Left lung (tissue), 4 donors: ENCODE measurements at regions not wholly inside any gene's neighbourhood (a gene's known extent, or its start where the extent isn't known, plus 50 kb on each side); places are given as distances from the start of the nearest gene placed in this dataset.
A peak's percentile ranks its signal among the peaks of the same experiment; 100 is the strongest.

Experiments
- ATAC-seq: fragments of 200-7000 bp; cut with Tn5 transposase; one replicate; pipeline ENCODE4 v1.9.1; 2020; ENCODE audit warnings: moderate library complexity
- DNase-seq, 4 donors: peaks; one replicate each; pipeline ENCODE4 v3.0.0-alpha.2; 2013 to 2020
- H3K27ac ChIP-seq, 2 donors: fragments of 200-600 bp; sonication (generic) in 1 of 2; one replicate each; pipeline versions ENCODE4 v1.5.0 to v1.8.0; 2020 to 2021
- H3K27me3 ChIP-seq, 2 donors: fragments of 200-600 bp; sonication (generic) in 1 of 2; one replicate each; pipeline versions ENCODE4 v1.5.0 to v1.8.0; 2020 to 2021
- H3K36me3 ChIP-seq, 2 donors: fragments of 200-600 bp; sonication (generic) in 1 of 2; one replicate each; pipeline versions ENCODE4 v1.5.0 to v1.8.0; 2020 to 2021
- H3K4me1 ChIP-seq, 2 donors: fragments of 200-600 bp; one replicate each; pipeline ENCODE4 v1.8.0; 2021
- H3K4me3 ChIP-seq, 2 donors: fragments of 200-600 bp; sonication (generic) in 1 of 2; one replicate each; pipeline versions ENCODE4 v1.5.0 to v1.8.0; 2020 to 2021; ENCODE audit warnings: mild to moderate bottlenecking in 1 of 2
- H3K9me3 ChIP-seq, 2 donors: fragments of 200-600 bp; sonication (generic) in 1 of 2; one replicate each; pipeline versions ENCODE4 v1.5.0 to v1.8.0; 2020 to 2021
- CTCF ChIP-seq, 2 donors: fragments of 200-600 bp; sonication (generic) in 1 of 2; IDR thresholded peaks; one replicate each; pipeline versions ENCODE4 v1.5.0 to v1.8.0; 2021; ENCODE audit warnings: antibody characterized with exemption in 2 of 2
- intact Hi-C, 2 donors: fragments of 100-400 bp; cut with DNase I; formaldehyde crosslinking; loops; one replicate each; pipeline versions ENCODE4 v1.11.2 to v1.14.2; 2022
- donor health status: DM: no; HTN: yes; CAD: no.
- donor health status: DM: no; HTN: no; CAD: no.

GRCh38 chr5:39542511-39543285, 117.9 kb upstream of the DAB2 start:
- peaks cover 0 to 12% of the 10 kb centered on the region in 2 donors for H3K4me1 ChIP-seq
- intact Hi-C loops, result no loop called here
- peak overlapping the region in 1 of 2 donors; percentile 29 for H3K27ac ChIP-seq
- DNase-seq (no peak), ATAC-seq (no peak)
- no peaks in the 10 kb centered on the region for H3K9me3 ChIP-seq
- no peak for TF ChIP-seq CTCF (IDR thresholded peaks at IDR 0.05)
- no peaks in the 10 kb centered on the region for H3K27me3 ChIP-seq
- no peaks in the 10 kb centered on the region for H3K36me3 ChIP-seq
- no peak overlapping the region for H3K4me3 ChIP-seq

GRCh38 chr5:39541920-39542319, 117.1 kb upstream of the DAB2 start:
- Histone ChIP-seq H3K27ac (no peak overlapping the region), H3K36me3 (no peaks in the 10 kb centered on the region), H3K9me3 (no peaks in the 10 kb centered on the region), H3K4me3 (no peak overlapping the region), H3K4me1 (peaks cover 0 to 5% of the 10 kb centered on the region in 2 donors), H3K27me3 (no peaks in the 10 kb centered on the region)
- TF ChIP-seq CTCF (IDR thresholded peaks at IDR 0.05), result no peak
- DNase-seq, result no peak
- intact Hi-C loops, result no loop called here
- no peak for ATAC-seq

GRCh38 chr5:39539470-39539869, 114.7 kb upstream of the DAB2 start:
- no peak for ATAC-seq
- H3K36me3 ChIP-seq, result no peaks in the 10 kb centered on the region
- H3K4me1 ChIP-seq, result peaks cover 0 to 5% of the 10 kb centered on the region in 2 donors
- H3K27me3 ChIP-seq, result no peaks in the 10 kb centered on the region
- H3K4me3 ChIP-seq, result no peak overlapping the region
- no peak for TF ChIP-seq CTCF (IDR thresholded peaks at IDR 0.05)
- H3K9me3 ChIP-seq, result no peaks in the 10 kb centered on the region
- intact Hi-C loops, result no loop called here
- no peak for DNase-seq
- H3K27ac ChIP-seq, result no peak overlapping the region

GRCh38 chr5:39534690-39535089, 109.9 kb upstream of the DAB2 start:
- ATAC-seq (no peak), DNase-seq (no peak)
- intact Hi-C loops, result no loop called here
- Histone ChIP-seq H3K4me3 (no peak overlapping the region), H3K36me3 (no peaks in the 10 kb centered on the region), H3K27ac (no peak overlapping the region), H3K4me1 (no peaks in the 10 kb centered on the region), H3K27me3 (no peaks in the 10 kb centered on the region), H3K9me3 (no peaks in the 10 kb centered on the region)
- TF ChIP-seq CTCF (IDR thresholded peaks at IDR 0.05), result no peak

GRCh38 chr5:39533749-39534148, 109.0 kb upstream of the DAB2 start:
- Histone ChIP-seq H3K27ac (no peak overlapping the region), H3K9me3 (no peaks in the 10 kb centered on the region), H3K27me3 (no peaks in the 10 kb centered on the region), H3K4me1 (no peaks in the 10 kb centered on the region), H3K36me3 (no peaks in the 10 kb centered on the region), H3K4me3 (no peak overlapping the region)
- no peak for TF ChIP-seq CTCF (IDR thresholded peaks at IDR 0.05)
- ATAC-seq (no peak), DNase-seq (no peak)
- intact Hi-C loops, result no loop called here
